ENCODE measurements at regions not wholly inside any gene's neighbourhood (a gene's known extent, or its start where the extent isn't known, plus 50 kb on each side); places are given as distances from the start of the nearest gene placed in this dataset.

GRCh38 chr4:123042095-123042494 is 119.7 kb upstream of the NUDT6 start:
- no peak overlapping the region for H3K4me3 ChIP-seq (ENCODE audit: control insufficient read depth, low read depth, low read length)
- no peak for TF ChIP-seq CTCF (conservative IDR thresholded peaks at IDR 0.05; ENCODE audit: control insufficient read depth, insufficient read depth, low read depth, low read length)
- DNase-seq (ENCODE audit: low read depth) = no peak

GRCh38 chr4:123043013-123043412 is 120.6 kb upstream of the NUDT6 start:
- TF ChIP-seq CTCF (conservative IDR thresholded peaks at IDR 0.05; ENCODE audit: control insufficient read depth, insufficient read depth, low read depth, low read length) = no peak
- H3K4me3 ChIP-seq (ENCODE audit: control insufficient read depth, low read depth, low read length) = no peak overlapping the region
- no peak for DNase-seq (ENCODE audit: low read depth)

- H3K4me3 ChIP-seq (ENCODE audit: control insufficient read depth, low read depth, low read length) = no peak overlapping the region
- TF ChIP-seq CTCF (conservative IDR thresholded peaks at IDR 0.05; ENCODE audit: control insufficient read depth, insufficient read depth, low read depth, low read length) = no peak
- DNase-seq (ENCODE audit: low read depth) = no peak
These were observed 121.5 kb upstream of the NUDT6 start for GRCh38 chr4:123043793-123044425.

GRCh38 chr4:123046096-123046495 is 123.7 kb upstream of the NUDT6 start:
- no peak for DNase-seq (ENCODE audit: low read depth)
- no peak for TF ChIP-seq CTCF (conservative IDR thresholded peaks at IDR 0.05; ENCODE audit: control insufficient read depth, insufficient read depth, low read depth, low read length)
- H3K4me3 ChIP-seq (ENCODE audit: control insufficient read depth, low read depth, low read length) = no peak overlapping the region

- DNase-seq (ENCODE audit: low read depth) = no peak
These were observed 127.6 kb upstream of the NUDT6 start for GRCh38 chr4:123050018-123050417.

GRCh38 chr4:123052007-123052406 is 129.6 kb upstream of the NUDT6 start:
- TF ChIP-seq CTCF (conservative IDR thresholded peaks at IDR 0.05; ENCODE audit: control insufficient read depth, insufficient read depth, low read depth, low read length) = no peak
- no peak for DNase-seq (ENCODE audit: low read depth)

More at GRCh38 chr4:123050018-123050417, 127.6 kb upstream of the NUDT6 start:
- no peak overlapping the region for H3K4me3 ChIP-seq (ENCODE audit: control insufficient read depth, low read depth, low read length)
- no peak for TF ChIP-seq CTCF (conservative IDR thresholded peaks at IDR 0.05; ENCODE audit: control insufficient read depth, insufficient read depth, low read depth, low read length)

GRCh38 chr4:123055943-123056342 is 133.5 kb upstream of the NUDT6 start:
- no peak for TF ChIP-seq CTCF (conservative IDR thresholded peaks at IDR 0.05; ENCODE audit: control insufficient read depth, insufficient read depth, low read depth, low read length)
- no peak overlapping the region for H3K4me3 ChIP-seq (ENCODE audit: control insufficient read depth, low read depth, low read length)
- DNase-seq (ENCODE audit: low read depth) = peak; percentile 43

More at GRCh38 chr4:123052007-123052406, 129.6 kb upstream of the NUDT6 start:
- H3K4me3 ChIP-seq (ENCODE audit: control insufficient read depth, low read depth, low read length) = no peak overlapping the region
